ENCODE measurements at regions not wholly inside any gene's neighbourhood (a gene's known extent, or its start where the extent isn't known, plus 50 kb on each side); places are given as distances from the start of the nearest gene placed in this dataset.

DNA sequence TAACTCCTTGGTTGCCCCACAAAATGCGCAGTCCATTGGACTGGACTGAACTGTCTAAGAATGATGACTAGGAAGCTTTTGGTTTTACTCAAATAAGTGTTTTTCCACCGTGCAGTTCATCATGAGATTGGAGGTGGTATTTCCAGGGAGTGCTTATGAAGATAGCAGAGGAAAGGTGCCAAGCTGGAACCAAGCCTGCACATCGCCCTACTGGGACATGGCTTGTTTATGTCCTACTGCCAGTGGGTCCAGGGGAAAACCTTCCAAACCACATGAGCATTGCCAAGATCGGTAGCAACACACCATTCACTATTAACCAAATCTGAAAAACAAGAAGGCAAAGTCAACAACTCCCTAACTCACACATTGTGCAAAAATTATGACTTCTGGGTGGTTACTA lies 54.7 kb upstream of the DSCAM start:
- DNase-seq: no peak

DNA sequence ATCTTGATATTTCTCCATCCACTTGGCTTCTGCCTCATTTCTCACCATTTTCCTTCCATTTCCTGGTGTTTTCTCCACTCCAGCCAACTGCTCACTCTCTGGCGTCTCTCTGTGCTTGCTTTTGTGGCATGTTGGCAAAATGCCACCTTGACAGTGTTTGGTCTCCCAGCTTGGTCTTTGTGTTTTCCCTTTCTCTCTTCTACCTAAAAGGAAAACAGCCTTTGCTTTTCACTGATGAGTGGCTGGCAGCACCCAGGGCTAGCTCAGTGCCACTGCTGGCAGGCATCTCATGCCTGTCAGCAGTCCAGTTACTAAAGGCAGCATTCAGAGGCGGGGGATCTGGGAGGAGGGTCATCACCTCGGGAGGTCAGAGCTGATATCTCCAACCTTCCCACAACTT lies 55.3 kb upstream of the DSCAM start:
- peak; percentile 22 for DNase-seq

DNA sequence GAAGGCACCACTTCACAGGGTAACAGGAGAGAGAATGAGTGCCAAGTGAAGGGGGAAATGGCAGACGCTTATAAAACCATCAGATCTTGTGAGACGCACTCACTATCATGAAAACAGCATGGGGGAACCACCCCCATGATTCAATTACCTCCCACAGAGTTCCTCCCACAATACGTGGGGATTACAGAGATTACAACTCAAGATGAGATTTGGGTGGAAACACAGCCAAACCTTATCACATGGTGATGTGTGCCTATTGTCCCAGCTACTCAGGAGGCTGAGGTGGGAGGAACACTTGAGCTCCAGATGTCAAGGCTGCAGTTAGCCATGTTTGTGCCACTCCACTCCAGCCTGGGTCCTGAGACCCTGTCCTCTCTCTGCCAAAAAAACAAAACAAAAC lies 56.0 kb upstream of the DSCAM start:
- no peak for DNase-seq

DNA sequence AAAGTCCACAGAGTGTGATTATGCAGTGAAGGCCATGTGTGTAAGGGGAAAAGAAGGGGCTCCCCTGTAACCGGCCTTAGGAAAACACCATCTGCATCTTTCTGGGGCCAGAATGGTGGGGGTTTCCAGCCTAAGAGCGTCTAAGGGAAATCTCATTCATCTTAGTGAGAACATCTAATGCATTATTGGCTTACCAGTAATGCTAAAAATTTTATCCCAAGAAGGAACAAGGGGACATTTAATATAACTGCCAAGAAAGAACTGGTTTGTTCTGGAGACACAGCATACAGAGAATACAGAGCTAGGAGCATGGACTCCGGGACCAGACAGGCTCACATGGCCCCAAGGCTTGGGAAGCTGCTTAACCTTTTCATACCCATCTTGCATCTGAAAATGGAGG lies 58.3 kb upstream of the DSCAM start:
- DNase-seq: no peak

DNA sequence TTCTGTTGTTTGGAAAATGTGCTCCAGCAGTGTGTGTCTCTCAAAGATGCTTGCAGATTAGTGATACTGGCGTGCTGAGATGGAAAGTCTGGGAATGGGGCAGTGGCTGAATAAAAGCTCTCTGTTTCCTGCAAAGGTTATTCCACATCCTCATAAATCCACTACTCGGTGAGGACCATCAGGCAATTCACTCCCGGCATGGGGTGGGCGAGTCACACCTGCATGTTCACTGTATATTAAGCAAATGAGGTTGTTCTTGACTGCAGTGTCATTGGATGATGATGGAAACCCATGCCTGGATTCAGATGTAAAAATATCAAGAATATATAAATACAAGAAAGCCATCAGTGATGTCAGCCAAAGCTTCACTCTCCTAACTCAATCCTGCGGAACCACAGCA lies 65.4 kb upstream of the DSCAM start:
- DNase-seq: no peak

DNA sequence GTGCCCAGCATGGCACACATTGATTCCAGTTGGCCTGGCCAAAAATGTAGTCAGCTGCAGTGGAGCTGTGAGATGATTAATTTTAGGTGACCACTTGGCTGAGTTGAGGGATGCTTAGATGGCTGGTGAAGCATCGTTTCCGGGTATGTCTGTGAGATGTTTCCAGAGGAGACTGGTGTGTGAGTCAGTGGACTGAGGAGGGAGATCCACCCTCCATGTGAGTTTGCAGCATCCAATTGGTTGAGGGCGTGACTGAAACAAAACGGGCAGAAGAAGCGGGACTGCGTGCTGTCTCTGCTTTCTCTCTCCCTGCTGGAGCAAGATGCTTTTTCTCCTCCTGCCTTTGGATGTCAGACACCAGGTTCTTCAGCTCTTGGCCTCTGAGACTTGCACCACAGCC lies 68.2 kb upstream of the DSCAM start:
- no peak for DNase-seq

DNA sequence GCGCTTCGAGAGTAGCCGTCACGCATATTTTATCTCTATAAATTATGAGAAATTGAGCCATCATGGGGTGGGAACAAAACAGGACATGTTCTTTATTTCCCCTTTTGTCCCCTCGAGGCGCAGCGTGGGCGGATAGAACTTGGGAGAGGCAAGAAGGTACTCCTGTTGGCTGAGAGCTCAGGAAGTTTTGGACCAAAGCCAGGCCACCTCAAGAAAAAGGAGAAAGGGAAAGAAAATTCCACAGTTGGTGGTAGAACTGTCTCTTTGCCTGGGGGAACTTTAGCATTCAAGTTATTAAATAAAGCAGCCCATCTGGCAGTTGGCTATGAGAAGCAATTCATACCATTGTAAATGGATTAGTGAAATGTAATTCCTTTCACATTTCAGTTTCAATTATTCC lies 76.4 kb upstream of the DSCAM start:
- no peak for DNase-seq

DNA sequence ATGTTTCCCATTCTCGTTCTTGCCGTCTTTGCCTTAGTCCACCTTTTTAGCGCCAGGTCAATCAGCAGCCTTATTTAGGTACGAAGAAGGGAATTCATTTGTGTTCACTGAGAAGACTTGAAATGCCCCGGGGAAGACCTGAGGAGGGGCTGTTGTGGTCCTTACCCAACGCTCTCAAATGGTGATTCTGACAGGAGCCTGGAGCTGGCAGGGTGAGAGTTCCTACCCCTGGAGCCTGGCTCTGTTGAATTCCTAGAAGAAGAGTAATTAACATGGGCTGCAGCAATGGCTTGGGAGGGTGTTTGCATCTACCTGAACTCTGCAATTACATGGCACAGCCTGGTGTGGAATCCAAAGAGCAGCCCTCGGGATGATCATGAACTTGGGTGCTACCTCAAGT lies 76.9 kb upstream of the DSCAM start:
- DNase-seq: no peak

DNA sequence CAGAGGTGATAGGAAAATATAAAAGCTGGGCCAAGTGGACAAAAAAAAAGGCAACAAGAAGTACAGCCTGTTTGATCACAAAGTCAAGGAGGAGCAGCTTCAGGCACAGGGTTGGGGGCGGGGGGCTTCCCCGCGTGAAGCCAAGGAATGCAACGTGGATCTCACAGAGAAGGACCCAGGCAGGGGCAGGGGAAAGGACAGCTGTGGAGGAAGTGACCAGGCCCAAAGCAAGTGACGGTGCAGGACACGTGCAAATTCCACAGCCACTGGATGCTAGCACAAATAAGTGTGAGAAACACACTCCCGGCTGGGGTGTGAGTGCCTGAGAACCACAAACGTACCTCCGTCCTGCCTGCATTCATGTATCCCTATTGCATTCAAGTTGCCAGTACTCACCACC lies 77.7 kb upstream of the DSCAM start:
- DNase-seq: no peak

DNA sequence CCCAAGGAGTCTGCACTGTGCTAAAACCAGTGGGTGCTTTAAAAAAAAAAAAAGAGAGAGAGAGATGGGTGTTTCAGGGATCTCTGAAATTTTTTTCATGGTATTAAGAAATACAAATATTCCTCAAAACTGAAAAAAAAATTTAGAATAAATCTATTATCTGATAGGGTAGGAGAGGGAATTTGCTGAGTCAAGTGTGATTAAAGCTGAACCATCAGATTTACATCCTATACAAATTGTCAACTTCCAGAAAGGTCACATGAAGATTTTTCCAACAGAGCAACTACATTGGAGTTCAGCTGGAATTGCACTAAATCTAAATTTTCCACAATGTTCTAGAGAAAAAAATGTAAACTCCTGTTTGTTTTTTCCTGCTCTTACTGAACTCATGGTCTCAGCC lies 79.3 kb upstream of the DSCAM start:
- DNase-seq: no peak

DNA sequence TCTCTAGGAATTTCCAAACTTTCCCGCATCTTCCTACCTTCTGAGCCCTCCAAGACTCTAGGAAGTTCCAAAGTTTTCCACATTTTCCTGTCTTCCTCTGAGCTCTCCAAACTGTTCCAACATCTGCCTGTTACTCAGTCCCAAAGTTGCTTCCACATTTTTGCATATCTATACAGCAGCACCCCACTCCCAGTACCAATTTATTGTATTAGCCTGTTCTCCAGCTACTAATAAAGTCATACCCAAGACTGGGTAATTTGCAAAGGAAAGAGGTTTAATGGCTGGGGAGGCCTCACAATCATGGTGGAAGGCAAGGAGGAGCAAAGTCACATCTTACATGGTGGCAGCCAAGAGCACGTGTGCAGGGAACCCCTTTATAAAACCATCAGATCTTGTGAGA lies 82.9 kb upstream of the DSCAM start:
- no peak for DNase-seq

DNA sequence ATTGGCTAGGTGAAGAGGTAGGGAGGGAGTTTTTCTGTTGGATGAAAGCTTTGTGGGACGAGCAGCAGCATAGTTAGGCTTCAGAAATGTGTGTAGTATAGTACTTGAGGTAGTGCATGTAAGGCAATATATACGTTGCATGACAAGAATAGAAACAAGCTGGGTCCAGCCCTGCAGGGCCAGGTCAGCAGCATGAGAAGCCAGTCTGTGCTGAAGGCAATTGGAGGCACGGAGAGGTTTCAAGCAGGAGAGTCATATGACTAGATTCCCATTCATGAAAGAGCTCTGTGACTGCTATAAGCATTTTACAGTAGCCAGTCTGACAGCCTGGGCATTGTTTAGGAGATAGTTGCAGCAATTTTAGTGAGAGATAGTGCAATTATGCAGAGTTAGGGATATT lies 84.2 kb upstream of the DSCAM start:
- DNase-seq: no peak

DNA sequence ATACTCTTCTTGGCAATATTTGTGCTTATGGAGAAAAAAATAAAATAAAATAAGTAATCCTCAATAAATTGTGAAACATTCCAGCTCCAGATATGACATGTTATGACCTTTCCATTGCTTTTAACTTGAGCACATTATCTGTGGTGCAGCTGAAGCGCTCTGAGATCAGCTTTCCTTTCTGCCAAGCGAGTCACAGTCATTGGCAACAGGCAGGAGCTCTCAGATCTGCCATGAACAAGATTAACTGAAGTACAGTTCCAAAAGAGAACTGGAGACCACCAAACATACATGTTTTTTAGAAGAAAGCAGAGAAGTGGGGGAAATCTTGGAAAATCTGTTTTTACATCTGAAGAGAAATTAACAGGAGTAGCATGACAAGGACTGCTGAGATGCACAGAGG lies 89.2 kb upstream of the DSCAM start:
- no peak for DNase-seq

DNA sequence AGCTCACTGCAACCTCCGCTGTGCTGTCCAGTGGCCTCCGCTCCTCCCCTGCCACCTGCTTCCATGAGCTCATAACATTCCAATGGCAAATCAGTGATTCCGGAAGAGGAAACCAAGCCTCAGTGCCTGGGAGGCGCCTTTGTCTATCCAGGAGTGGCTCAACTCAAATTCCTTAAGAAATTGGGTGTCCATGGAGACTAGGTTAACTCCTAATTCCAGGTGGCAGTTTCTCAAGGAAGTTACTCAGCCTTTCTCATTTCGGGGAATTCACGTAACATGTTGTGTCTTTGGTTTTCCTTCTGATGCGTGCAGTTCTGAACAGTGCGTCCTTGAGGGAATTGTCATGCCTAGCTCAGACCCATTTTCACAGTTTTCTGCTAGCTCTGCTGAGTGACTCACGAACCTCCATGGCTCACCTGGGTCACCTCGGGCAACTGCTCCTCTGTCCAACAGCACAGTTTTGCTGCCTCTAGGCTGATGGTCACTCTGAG lies 89.9 kb upstream of the DSCAM start:
- DNase-seq: no peak

DNA sequence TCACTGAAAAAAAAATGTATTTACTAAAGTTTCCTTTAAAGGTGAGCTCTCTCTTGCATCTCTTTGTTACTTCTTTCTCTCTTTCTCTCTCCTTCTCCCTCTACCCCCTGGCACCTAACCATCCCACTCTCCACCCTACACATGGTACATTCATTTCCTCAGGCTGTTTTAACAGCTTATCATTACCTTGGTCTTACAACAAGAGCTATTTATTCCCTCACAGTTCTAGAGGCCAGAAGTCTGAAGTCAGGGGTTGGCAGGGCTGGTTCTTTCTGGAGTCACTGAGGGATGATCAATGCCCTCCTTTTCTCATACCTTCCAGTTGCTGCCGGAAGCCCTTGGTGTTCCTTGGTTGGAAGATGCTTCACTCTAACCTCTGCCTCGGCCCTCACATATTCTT lies 91.1 kb upstream of the DSCAM start:
- DNase-seq: no peak

DNA sequence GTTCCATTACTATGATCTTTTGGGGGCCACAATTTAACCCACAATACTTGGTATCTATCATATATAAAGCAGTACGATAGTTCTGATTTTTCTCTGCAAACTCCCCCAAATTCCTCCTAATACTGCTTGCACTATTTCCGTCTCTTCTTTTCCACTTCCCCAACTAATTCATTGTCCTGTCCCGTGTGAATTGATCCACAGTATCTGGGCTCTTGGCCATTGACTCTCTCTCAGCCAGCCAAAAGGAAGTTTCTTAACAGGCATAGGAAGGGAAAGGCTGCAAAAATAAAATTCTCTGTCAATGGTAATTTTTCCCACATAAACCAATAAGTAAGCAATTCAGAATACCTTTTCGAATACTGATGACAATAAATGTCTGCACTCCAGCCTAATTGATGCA lies 91.7 kb upstream of the DSCAM start:
- no peak for DNase-seq

DNA sequence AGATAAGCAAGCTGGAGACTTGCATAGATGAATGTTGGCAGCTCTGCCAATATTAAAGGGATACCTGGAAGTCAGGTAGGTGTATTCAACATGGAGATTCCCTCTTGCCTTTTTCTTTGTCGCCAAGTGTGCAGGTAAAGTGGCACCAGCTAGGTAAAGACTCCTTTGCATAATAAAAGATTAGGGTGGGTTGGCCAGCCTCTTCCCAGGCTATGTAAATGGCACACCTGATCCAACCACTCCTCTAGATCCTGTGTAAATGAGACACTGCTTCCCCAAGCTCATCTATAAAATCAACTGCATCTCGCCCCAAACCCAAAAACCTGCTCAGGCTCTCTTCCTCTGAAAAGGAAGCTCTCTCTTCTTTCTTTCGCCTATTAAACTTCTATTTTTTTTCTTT lies 100.8 kb upstream of the DSCAM start:
- DNase-seq: no peak

DNA sequence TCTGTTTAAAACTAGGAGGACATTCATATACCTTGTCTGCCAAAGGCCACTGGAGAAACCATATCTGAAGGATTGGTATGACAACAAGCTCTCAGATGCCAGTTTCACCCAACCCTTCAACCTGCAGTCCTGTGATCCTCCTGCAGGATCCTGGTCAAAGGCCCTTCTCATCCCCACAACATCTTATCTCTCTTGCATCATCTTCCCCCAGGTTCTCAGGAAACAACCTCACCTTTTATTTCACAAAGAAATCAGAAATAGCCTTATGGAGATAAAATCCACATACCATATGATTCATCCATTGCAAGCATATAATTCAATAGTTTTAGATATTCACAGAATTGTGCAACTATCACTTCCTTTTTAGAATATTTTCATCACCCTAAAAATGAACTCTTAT lies 104.0 kb upstream of the DSCAM start:
- no peak for DNase-seq

DNA sequence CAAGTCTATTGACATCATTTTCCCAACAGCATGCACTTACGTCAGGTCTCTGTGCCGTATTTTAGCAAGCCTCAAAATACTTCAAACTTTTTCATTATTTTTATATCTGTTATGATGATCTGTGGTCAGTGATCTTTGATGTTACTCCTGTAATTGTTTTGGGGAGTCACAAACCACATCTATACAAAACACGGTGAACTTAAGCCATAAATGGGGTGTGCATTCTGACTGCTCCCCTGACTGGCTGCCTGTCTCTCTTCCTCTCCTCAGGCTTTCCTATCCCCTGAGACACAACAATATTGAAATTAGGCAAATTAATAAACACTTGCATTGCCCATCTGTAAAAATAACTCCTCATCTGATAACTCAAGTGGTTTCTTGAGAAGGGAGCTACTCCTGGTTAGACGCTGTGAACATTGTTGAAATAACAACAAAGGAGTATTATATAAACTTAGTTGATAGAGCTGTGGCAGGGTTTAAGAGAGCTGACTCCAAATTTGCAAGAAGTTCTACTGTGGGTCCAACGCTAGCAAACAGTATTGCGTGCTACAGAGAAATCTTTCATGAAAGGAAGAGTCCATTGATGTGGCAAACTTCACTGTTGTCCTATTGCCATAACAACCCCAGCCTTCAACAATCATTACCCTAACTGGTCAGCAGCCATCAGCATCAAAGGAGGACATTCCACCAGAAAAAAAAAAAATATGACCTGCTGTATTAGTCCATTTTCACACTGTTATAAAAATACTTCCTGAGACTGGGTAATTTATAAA lies 105.8 kb upstream of the DSCAM start:
- no peak for DNase-seq

DNA sequence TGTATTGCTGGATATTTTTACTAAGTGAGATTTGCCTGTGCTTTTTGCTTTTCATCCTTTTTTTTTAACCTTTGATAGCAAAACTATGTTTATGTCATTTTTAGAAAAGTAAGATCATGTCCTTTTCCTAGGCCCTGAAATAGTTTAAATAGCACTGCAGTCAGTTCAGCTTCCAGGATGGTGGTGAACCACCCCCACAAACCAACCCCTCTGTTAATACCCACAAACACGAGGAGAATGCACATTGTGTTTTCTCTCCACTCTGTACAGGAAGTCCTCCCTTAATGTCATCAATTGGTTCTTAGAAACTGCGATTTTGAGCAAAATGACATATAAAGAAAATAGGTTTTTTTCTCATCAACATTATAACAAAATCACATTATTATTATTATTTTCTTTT lies 117.7 kb upstream of the DSCAM start:
- no peak for DNase-seq

DNA sequence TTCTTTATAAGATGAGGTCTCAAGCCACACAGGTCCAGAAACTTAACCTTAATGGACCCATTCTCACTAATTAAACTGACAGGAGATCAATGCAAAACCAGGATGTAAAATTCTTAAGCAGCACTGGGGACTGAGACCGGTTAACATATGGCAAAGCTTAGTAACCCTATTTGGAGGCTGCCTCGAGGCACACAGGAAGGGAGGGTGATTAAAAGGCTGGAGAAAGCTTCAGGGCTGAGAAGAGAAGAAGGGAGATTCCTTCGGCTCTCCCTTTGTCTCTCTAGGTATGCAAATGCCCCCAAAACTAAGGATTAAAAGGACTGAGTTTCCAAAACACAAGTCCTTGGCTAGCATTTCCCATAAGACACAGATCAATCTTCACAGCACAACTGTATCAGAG lies 120.8 kb upstream of the DSCAM start:
- no peak for DNase-seq

DNA sequence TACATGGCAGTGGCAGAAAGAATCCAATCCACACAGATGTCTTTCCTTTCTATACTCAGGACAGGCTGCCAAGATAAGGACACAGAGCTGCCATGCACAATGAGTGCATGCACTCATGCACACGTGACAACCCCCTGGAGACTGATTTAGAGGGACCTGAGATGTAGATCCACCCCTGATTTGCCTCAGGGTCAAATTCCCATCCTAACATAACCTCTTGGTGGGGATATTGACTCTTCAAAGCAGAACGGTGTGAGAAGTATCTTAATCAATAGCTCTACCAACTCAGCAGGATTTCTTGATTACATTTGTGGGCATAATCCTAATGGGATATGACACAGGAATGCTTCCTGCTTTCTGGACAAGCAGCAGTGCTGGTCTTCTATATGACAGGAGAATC lies 125.2 kb upstream of the DSCAM start:
- no peak for DNase-seq

DNA sequence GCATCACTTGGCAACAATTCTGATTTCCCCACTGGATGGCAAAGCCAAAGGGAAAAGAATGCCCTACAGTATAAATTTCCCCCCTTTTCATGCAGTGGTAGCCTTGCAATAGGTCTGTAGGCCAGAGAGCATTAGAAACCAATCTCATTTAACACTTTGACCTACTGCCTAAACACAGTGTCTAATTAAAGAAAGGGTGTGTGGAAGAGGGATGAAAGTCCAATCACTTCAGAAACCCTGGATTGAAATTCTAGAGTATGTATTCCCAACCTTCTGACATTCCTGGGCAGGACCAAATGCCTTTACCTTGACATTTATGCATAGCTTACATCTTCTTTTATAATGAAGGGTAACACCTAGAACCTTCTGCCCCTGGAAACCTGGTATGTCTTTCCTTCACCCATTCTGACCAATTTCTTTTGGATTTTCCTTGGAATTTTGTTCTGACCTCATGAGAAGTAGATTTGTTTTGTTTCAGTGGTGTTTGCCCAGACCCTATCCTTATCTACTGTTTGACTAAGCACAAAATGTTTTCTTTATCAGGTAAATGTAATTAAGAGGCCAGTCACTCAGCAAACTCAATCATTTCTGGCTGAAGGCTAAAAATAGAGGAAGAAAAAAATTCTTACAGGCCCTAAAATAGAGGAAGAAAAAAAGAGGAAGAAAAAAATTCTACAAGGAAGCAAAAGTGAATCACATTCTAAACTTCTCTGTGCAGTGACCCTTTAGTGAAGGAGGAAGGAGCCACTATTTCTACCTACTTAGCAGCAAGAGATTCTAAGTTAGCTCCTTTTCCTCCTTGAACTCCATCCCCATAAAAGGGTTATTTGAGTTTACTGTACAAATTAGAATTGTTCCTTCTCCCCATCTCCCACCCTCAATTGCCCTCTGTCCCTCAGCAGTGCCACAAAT lies 129.5 kb upstream of the DSCAM start:
- no peak for DNase-seq

DNA sequence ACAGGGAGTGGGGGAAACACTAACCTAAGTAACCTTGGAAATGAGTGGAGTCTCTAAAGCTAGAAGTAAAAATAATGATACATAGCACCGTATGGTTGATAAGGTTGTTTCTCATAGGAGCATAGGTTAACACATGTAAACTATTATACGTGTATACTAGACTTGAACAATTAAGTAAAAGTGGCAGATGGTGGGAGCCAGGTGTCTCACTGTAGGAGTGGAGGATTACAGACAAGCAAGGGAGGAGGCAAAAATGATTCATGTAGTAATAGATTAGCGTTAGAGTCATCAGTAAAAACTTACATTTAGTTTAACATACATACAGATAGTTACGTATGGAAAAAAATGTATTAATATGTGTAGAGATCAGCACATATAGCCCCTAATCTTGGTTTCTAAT lies 138.4 kb upstream of the DSCAM start:
- DNase-seq: no peak

All from RPMI8226 (cell line).